ENCODE measurements at regions not wholly inside any gene's neighbourhood (a gene's known extent, or its start where the extent isn't known, plus 50 kb on each side); places are given as distances from the start of the nearest gene placed in this dataset.
"Not testable (repeated sequence)": the region's sequence is repeated elsewhere in the genome, so short reads cannot be mapped to it uniquely, and the experiment has no call there.

DNA sequence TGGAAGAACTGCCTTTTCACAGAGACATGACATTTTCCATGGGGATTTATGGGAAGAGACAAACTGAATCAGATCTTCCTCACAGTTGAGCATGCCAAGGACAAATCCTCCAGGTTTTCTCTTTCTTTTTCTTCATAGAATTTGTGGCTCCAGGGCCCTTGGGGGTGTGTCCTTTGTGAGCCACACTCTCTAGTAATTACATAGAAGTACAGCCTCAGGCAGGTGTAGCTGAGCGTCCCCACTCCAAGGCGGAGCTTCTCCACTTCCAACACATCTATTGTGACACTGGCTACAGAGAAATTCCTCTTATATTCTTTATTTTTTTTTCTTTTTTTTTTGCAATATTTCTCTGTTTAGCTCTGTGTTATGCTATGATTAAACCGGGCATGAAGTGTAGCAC is 420.5 kb upstream of the CD180 start:
- no peak for DNase-seq

DNA sequence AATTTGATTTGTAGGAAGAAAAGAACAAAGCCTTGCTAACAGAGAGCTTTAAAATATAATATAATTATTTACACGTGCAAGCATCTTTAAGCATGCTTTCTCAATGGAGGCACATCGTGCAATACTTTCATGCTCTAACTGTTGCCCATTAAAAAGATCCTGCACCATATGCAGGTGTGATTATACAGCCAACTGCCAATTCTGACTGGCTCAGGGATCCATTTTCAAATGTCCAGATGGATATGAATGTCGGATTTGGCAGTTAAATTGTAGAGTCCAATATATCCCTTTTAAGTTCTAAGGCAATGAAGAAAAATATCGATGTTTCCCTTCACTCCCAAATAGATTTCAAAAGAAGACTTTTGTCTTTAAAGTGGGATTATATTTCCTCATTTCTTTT is 416.4 kb upstream of the CD180 start:
- DNase-seq = no peak

GRCh38 chr5:67610186-67610912 is 413.8 kb upstream of the CD180 start:
- DNase-seq = no peak

- DNase-seq = no peak
These were observed 411.4 kb upstream of the CD180 start for GRCh38 chr5:67607958-67608357.

DNA sequence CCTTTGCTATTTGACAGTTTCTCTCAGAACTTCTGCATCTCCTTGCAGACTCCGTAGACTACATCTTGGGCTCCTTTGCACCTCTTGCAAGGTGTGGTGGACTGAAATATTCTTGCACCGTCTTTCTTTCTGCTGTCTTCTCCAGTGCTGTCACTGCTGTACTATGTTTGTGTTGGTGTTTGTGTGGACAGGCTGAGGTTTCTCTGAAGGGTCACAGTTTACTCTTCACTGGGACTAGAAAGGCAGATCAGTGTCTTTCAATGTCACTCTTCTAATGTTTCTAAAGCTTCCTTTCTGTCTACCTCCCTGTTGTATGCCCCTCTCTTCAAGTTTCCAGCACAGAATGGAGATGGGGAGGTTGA is 410.0 kb upstream of the CD180 start:
- no peak for DNase-seq

DNA sequence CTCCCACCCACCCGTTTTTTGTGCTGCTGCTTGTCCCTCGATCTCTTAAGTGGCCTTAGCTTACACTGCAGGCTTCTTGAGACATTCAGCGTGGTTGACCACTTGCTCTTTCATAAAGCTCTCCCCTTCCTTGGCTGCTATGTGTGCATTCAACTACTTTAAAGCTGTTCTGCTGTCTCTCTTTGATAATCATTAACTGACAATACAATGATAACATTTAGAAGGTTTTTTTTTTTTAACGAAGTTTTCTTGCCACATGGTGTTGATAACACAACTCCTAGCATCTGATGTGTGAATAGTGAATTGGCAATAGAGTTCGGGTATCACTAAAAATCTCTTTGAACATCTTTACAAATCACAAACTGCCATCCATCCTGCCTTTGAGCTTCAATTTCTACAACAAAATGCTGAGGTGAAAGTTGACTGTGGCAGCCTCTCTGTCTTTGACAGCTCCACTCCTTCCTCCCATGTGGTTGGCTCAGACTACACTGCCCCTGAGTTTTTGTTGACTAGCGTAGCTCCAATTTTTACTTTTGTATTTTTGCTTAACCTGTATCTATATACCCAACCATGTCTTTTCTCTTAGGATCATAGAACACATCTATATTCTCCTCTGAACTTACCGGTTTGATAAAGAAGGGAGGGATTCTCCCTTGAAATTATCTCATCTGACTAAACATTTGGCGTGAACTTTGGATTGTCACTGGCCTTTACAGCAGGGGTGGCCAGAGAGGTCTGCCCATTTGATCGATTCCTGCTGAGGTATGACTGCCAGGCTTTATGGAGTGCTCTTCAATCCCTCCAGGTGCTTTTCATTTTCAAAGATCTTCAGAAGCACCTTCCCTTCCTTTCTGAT is 409.4 kb upstream of the CD180 start:
- DNase-seq = no peak

GRCh38 chr5:67591491-67591890 is 394.9 kb upstream of the CD180 start:
- DNase-seq = no peak

DNA sequence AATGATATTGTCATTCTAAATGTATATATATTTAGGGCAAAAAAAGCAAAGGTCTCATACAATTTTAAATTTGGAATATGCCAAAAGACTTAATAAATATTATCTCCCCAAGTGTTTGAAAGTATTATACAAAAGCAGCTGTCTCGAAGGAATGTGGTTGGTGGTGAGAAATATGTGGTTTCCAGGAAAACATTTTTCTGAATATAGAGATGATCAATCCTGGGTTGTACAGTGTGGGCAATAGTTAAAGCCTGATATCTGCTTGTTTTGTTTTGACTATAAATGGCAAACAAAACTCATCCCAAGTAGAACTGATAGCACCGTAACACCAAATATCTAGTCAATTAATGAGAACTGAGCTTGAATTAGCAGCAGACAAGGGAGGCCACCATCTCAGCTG is 391.8 kb upstream of the CD180 start:
- no peak for DNase-seq

DNA sequence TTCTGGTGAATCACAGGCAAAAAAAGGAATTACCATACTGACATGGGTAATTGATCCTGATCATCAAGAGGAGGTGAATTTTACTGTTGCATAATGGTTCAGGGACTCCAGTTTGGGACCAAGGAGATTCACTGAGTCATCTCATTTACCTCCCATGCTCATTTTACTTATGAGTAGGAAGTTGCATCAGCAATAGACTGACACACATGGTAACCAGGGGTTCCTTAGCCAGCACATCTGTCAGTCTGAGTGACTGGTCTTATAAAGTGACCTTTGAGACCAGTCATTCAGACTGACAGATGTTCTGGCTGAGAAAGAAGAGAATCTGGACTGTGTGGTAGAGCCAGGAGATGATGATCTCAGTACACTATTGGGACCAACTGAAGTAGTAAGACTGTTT is 384.6 kb upstream of the CD180 start:
- DNase-seq = no peak

DNA sequence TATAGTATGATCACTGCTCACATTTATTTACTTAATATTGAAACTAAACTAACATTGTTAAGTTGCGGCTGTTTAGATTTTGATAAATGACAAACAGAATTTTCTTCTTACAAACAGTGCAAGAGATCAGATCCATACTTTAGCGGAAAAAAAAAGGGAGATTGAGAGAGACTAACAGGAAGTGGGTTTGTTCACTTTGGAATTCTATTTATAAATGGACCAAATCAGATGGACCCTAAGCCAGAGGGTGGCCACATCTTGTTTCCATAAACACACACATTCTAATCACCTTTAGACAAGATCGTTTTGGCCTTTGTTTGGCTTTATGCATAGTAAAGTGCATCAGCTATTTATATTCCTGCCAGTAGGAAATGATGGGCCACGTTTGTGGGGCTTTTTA is 381.4 kb upstream of the CD180 start:
- DNase-seq = no peak

GRCh38 chr5:67577424-67577823 is 380.8 kb upstream of the CD180 start:
- DNase-seq = peak; percentile 23

DNA sequence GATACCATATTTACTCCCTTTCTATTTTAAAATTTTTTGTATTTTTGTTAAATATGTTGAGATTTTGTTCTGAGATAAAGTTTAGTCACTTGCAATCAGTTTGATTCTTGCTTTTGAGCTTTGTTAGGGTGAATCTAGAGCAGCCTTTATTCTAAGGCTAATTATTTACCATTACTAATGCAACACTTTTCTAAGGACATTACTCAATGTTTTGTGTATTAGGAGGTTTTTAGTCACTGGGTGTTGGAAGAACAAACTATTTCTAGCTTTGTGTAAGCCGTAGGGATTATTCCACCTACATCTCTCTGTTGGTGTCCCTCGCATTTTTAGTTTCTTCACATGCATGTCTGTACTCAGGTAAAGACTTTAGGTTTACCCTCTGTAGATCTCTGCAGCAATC is 379.5 kb upstream of the CD180 start:
- no peak for DNase-seq

GRCh38 chr5:67575087-67575486 is 378.5 kb upstream of the CD180 start:
- no peak for DNase-seq

DNA sequence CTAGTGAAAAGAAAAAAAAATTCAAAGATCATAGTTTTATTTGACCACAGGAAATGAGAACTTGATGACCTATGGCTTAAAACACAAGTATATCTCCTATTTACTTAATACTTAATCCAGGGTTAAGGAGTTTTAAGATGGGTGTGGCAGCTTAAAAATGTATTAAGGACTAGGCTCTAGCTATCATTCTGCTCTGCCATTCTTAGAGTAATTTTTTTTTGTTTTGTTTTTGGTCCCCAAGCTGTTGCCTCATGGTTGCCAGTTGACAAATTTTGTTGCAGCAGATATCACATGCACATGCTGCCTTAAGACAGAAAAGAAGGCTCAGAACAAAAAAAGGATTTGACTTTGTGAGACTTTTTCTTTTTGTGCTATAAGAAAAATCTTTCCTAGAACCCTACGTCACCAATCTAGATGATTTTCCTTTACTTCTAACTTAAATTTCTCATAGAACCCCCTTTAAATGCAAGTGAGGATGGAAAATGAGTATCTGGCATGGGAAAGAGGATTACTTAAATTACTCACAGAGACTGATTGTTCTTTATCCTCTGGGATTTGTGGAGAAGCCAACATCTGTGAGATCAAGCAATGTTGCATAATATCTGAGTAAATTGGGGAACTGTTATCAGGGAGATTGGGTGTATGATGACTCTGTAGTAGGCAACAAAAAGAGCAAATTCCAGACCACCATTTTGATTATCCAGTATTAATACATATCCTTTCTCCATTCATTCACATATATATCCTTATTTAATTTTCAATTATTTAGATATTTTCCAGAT is 364.7 kb upstream of the CD180 start:
- no peak for DNase-seq

DNA sequence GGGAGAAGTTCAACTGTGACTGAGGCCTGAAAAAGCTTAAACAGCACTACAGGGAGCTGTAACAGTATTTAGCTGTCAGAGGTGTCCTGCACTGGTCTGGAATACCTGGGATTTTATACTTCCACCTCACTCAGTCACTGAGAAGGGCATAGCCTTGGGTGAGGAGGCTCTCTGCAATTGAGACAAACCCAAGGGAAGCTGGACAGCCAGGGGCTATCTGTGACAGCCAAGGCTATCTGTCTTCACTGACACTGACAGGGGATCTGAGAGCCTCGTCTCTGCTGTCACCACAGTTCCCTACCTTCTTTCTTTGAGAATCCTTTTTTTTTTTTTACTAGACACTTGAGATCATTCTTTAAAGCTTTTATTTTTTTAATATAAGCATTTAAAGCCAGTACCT is 356.2 kb upstream of the CD180 start:
- DNase-seq = no peak

DNA sequence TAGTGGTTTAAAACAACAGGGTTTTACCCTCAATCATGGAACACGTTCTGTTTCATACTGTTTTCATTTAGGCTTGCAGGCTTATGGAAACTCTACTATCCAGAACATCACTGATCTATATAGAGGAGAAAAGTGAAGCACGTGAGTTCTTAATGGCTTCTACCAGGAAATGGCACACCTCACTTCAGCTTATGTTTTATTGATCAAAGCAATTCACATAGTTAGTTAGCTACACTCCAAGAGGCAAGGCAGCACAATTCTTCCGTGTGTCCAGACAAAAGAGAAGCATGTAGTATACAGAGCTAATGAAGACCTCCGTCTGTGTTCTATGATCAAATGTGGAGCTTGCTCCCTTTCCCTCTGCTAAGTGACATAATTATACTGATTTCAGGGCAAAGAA is 353.3 kb upstream of the CD180 start:
- DNase-seq = no peak

- DNase-seq = no peak
These were observed 352.7 kb upstream of the CD180 start for GRCh38 chr5:67549296-67549618.

DNA sequence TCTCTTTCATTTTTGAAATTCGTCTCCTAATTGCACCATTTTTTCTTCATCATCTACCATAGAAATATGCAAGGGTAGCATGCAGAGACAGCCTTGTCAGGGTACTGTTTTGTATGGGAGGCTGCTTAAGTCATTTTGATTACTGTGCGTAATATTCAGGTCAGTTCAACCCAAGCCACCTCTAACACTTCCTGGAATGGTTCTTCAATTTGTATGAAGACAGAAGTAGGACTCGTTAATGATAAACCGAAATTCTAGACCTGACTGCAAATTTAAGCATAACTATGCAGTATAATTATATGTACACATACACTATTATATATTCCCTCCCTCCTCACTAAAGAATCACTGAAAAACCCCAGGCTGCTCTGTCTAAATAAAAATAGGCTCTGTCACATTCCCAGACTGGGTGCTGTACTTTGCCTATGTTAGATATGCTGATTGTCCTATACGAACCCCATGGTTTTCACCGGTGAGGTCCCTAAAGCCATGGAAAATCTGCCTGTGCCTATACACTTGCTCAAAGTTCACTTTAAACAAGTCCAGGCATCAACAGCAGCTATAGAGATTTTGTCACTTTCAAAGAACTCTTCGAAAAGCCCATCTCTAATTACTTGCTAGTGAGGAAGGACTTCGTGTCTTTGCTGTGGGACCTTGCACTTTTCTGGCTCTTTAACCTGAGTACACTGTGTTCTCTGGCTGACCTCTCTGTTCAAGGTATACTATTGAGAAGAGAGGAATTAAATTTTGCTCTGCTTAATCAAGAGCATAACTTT is 352.1 kb upstream of the CD180 start:
- no peak for DNase-seq

- no peak for DNase-seq
These were observed 351.1 kb upstream of the CD180 start for GRCh38 chr5:67547682-67548081.

GRCh38 chr5:67544942-67545341 is 348.3 kb upstream of the CD180 start:
- not testable (repeated sequence) for DNase-seq

DNA sequence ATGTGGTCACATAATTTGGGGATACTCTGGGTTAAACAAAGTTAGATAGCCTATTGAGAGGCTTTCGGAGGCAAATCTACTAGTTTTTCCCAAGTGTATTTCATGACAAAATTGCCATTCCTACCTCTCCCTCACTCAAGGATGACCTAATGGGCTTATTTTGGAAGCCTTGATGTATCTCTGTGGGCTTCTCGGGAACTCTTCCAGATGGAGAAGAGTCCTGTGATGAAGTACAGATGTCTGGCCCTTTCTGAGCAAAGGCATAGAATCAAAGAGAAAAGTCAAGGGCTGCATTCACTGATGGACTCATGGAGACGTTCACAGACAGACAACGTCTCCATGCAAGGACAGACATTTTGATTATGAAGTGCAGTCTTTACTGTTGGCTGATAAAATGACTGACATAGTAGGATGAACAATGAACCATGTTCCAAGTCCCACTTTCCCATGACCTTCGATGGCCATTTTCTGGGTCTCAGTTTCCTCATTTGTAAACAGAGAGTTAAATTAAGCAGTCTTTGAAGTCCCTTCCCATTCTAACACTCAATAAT is 347.2 kb upstream of the CD180 start:
- DNase-seq = no peak

- no peak for DNase-seq
These were observed 345.9 kb upstream of the CD180 start for GRCh38 chr5:67542479-67542878.

- no peak for DNase-seq
These were observed 345.3 kb upstream of the CD180 start for GRCh38 chr5:67541875-67542274.
